ENCODE measurements at regions not wholly inside any gene's neighbourhood (a gene's known extent, or its start where the extent isn't known, plus 50 kb on each side); places are given as distances from the start of the nearest gene placed in this dataset.
"Not testable (repeated sequence)": the region's sequence is repeated elsewhere in the genome, so short reads cannot be mapped to it uniquely, and the experiment has no call there.

DNA sequence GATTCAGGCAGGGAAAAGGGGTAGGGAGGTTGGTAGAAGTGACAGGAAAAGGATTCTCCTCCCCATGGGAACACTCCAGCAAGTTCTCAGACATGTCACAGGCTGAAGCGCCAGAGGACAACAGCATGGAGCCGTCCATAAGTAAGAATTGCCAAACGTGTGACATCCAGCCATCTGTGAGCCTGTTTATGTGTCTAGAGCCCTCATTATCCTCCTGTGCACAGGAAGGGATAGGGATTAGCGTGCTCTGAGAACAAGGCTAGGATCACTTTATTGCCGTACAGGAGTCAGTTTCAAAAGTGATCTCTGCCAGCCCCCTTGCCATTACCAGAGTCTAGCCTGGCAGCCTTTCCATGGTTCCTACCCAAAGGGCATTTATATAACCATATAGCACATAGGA is 549.5 kb downstream of the NTRK3 start:
- no peaks in the 10 kb centered on the region for H3K4me1 ChIP-seq (ENCODE audit: insufficient read depth, poor library complexity, severe bottlenecking)
- no peaks in the 10 kb centered on the region for H3K27me3 ChIP-seq (ENCODE audit: insufficient read depth, poor library complexity, severe bottlenecking)
- DNase-seq (ENCODE audit: low spot score) (no peak), ATAC-seq (ENCODE audit: low read depth) (no peak)
- no peak overlapping the region for H3K27ac ChIP-seq (ENCODE audit: poor library complexity, severe bottlenecking)
- no peaks in the 10 kb centered on the region for H3K36me3 ChIP-seq (ENCODE audit: low read depth)
- TF ChIP-seq, protein P1, sequence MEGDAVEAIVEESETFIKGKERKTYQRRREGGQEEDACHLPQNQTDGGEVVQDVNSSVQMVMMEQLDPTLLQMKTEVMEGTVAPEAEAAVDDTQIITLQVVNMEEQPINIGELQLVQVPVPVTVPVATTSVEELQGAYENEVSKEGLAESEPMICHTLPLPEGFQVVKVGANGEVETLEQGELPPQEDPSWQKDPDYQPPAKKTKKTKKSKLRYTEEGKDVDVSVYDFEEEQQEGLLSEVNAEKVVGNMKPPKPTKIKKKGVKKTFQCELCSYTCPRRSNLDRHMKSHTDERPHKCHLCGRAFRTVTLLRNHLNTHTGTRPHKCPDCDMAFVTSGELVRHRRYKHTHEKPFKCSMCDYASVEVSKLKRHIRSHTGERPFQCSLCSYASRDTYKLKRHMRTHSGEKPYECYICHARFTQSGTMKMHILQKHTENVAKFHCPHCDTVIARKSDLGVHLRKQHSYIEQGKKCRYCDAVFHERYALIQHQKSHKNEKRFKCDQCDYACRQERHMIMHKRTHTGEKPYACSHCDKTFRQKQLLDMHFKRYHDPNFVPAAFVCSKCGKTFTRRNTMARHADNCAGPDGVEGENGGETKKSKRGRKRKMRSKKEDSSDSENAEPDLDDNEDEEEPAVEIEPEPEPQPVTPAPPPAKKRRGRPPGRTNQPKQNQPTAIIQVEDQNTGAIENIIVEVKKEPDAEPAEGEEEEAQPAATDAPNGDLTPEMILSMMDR (IDR thresholded peaks at IDR 0.05; ENCODE audit: poor library complexity, severe bottlenecking) = no peak
- no peaks in the 10 kb centered on the region for H3K9me3 ChIP-seq (ENCODE audit: severe bottlenecking)
- no peak overlapping the region for H3K4me3 ChIP-seq (ENCODE audit: severe bottlenecking)

DNA sequence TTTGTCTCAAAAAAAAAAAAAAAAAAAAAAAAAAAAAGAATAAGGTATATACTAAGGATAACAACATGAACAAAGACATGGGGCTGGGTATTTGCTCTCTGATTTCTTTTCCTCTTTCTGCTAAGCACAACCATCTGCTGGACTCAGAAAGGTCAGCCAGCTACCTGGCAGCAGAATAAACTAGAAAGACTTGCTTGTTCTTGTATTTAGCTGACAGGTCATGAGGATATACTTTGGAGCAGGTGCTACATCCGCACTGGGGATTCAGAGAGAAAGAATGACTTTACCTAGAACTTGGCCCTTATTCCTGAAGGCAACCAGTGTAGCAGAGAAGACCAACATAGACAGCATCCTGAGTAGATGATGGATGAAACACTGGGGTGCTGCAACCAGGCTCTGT is 550.5 kb downstream of the NTRK3 start:
- H3K9me3 ChIP-seq (ENCODE audit: severe bottlenecking) = no peaks in the 10 kb centered on the region
- TF ChIP-seq, protein P1 (IDR thresholded peaks at IDR 0.05; ENCODE audit: poor library complexity, severe bottlenecking) = no peak
- no peaks in the 10 kb centered on the region for H3K27me3 ChIP-seq (ENCODE audit: insufficient read depth, poor library complexity, severe bottlenecking)
- no peak for DNase-seq (ENCODE audit: low spot score)
- no peak overlapping the region for H3K4me3 ChIP-seq (ENCODE audit: severe bottlenecking)
- H3K27ac ChIP-seq (ENCODE audit: poor library complexity, severe bottlenecking) = no peak overlapping the region
- no peaks in the 10 kb centered on the region for H3K36me3 ChIP-seq (ENCODE audit: low read depth)
- H3K4me1 ChIP-seq (ENCODE audit: insufficient read depth, poor library complexity, severe bottlenecking) = no peaks in the 10 kb centered on the region
- ATAC-seq (ENCODE audit: low read depth) = no peak

DNA sequence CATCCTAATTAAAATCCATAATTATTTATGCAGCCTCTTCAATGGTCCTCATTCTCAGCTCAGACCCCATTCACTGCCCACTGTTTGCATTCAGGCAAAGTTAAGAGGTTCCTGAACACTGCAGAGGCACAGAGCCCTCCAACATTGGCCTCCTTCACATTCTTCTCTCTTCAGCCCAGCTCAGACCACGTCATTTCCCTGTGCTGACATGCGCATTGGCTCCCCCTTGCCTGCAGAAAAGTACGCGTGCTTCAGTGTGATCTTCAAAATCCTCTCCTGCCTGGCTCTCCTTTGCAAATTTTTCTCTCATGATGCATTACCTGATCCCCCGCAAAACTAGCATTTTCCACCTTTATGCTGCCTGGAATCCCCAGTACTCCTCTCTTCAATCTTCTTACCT is 552.3 kb downstream of the NTRK3 start:
- Histone ChIP-seq H3K4me3 (ENCODE audit: severe bottlenecking) (no peak overlapping the region), H3K27me3 (ENCODE audit: insufficient read depth, poor library complexity, severe bottlenecking) (no peaks in the 10 kb centered on the region), H3K27ac (ENCODE audit: poor library complexity, severe bottlenecking) (no peak overlapping the region), H3K4me1 (ENCODE audit: insufficient read depth, poor library complexity, severe bottlenecking) (no peaks in the 10 kb centered on the region), H3K9me3 (ENCODE audit: severe bottlenecking) (no peaks in the 10 kb centered on the region), H3K36me3 (ENCODE audit: low read depth) (no peaks in the 10 kb centered on the region)
- DNase-seq (ENCODE audit: low spot score) (no peak), ATAC-seq (ENCODE audit: low read depth) (no peak)
- TF ChIP-seq, protein P1 (IDR thresholded peaks at IDR 0.05; ENCODE audit: poor library complexity, severe bottlenecking) = no peak

DNA sequence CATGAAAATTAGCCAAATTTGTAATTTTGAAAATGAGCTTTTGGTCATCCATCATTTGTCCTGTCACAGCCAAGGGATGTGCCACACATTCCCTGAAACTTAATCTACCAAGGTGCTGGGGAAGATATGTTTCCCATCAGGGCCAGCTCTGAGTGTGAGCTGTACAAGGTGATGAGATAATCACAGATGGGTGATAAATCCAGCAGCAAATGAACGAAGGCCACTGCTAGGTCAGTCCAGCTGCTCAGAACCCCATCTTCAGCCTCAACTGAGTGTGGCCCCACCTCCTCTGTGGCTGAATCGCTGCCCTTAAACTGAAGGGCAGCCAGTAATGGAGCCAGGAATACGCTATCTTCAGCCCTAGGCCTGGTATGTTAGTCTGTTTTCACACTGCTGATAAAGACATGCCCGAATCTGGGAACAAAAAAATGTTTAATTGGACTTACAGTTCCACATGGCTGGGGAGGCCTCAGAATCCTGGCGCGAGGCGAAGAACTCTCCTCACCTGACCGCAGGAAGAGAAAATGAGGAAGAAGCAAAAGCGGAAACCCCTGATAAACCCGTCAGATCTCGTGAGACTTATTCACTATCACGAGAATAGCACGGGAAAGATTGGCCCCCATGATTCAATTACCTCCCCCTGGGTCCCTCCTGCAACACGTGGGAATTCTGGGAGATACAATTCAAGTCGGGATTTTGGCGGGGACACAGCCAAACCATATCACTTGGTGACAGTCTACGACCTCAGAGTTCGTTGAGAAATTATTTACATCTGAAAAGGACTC is 553.0 kb downstream of the NTRK3 start:
- TF ChIP-seq, protein P1 (IDR thresholded peaks at IDR 0.05; ENCODE audit: poor library complexity, severe bottlenecking) = no peak
- Histone ChIP-seq H3K36me3 (ENCODE audit: low read depth) (no peaks in the 10 kb centered on the region), H3K27me3 (ENCODE audit: insufficient read depth, poor library complexity, severe bottlenecking) (no peaks in the 10 kb centered on the region), H3K9me3 (ENCODE audit: severe bottlenecking) (no peaks in the 10 kb centered on the region), H3K4me3 (ENCODE audit: severe bottlenecking) (no peak overlapping the region), H3K4me1 (ENCODE audit: insufficient read depth, poor library complexity, severe bottlenecking) (no peaks in the 10 kb centered on the region), H3K27ac (ENCODE audit: poor library complexity, severe bottlenecking) (no peak overlapping the region)
- ATAC-seq (ENCODE audit: low read depth) (no peak), DNase-seq (ENCODE audit: low spot score) (no peak)

DNA sequence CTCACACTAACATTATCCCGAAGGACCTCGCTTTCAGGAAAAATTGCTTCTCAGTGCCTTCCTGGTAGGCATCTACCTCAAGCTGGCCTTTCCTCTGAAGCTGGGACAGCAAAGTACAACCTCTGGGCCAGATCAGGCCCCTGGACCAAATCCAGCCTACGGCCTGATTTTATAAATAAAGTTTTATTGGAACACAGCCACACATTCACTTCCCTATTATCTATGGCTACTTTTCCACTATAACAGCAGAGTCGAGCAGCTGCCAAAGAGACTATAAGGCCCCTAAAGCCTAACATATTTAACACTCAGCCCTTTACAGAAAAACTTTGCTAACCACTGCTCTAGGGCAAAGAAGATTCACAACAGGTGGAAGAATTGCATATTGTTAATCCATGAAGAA is 554.3 kb downstream of the NTRK3 start:
- TF ChIP-seq, protein P1 (IDR thresholded peaks at IDR 0.05; ENCODE audit: poor library complexity, severe bottlenecking) = no peak
- DNase-seq (ENCODE audit: low spot score) = no peak

DNA sequence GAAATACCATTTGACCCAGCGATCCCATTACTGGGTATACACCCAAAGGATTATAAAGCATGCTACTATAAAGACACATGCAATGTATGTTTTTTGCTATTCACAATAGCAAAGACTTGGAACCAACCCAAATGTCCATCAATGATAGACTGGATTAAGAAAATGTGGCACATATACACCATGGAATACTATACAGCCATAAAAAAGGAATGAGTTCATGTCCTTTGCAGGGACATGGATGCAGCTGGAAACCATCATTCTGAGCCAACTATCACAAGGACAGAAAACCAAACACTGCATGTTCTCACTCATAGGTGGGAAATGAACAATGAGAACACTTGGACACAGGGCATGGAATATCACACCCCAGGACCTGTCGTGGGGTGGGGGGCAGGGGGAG is 558.1 kb downstream of the NTRK3 start:
- not testable (repeated sequence) for H3K4me3 ChIP-seq (ENCODE audit: severe bottlenecking); ATAC-seq (ENCODE audit: low read depth); H3K4me1 ChIP-seq (ENCODE audit: insufficient read depth, poor library complexity, severe bottlenecking); H3K27ac ChIP-seq (ENCODE audit: poor library complexity, severe bottlenecking); H3K27me3 ChIP-seq (ENCODE audit: insufficient read depth, poor library complexity, severe bottlenecking); H3K36me3 ChIP-seq (ENCODE audit: low read depth); DNase-seq (ENCODE audit: low spot score); H3K9me3 ChIP-seq (ENCODE audit: severe bottlenecking)

More for the DNA sequence above, 554.3 kb downstream of the NTRK3 start:
- H3K4me3 ChIP-seq (ENCODE audit: severe bottlenecking) = no peak overlapping the region
- no peaks in the 10 kb centered on the region for H3K27me3 ChIP-seq (ENCODE audit: insufficient read depth, poor library complexity, severe bottlenecking)
- no peaks in the 10 kb centered on the region for H3K9me3 ChIP-seq (ENCODE audit: severe bottlenecking)
- no peaks in the 10 kb centered on the region for H3K4me1 ChIP-seq (ENCODE audit: insufficient read depth, poor library complexity, severe bottlenecking)
- H3K36me3 ChIP-seq (ENCODE audit: low read depth) = no peaks in the 10 kb centered on the region
- no peak overlapping the region for H3K27ac ChIP-seq (ENCODE audit: poor library complexity, severe bottlenecking)
- ATAC-seq (ENCODE audit: low read depth) = no peak

All from RWPE2 (cell line).